Heart right ventricle (tissue), 16 donors: ENCODE measurements at regions not wholly inside any gene's neighbourhood (a gene's known extent, or its start where the extent isn't known, plus 50 kb on each side); places are given as distances from the start of the nearest gene placed in this dataset.

Experiments used
- ATAC-seq, 8 donors: fragments of 200-7000 bp; cut with Tn5 transposase; one replicate each; pipeline ENCODE4 v1.9.1; 2020; ENCODE audit warnings: mild to moderate bottlenecking in 8 of 8, moderate library complexity in 8 of 8, moderate number of reproducible peaks in 1 of 8
- DNase-seq, 2 donors: peaks; one replicate each; pipeline ENCODE4 v3.0.0-alpha.2; 2020
- H3K27ac ChIP-seq, 10 donors: fragments of 200-600 bp; sonication (generic) in 2 of 10; one replicate each; pipeline versions ENCODE4 v1.5.0 to v1.8.0; 2020 to 2022; ENCODE audit warnings: mild to moderate bottlenecking in 3 of 10
- H3K27me3 ChIP-seq, 7 donors: fragments of 200-600 bp; one replicate each; pipeline ENCODE4 v1.8.0; 2021 to 2022; ENCODE audit warnings: mild to moderate bottlenecking in 2 of 7
- H3K36me3 ChIP-seq, 9 donors: fragments of 200-600 bp; sonication (generic) in 1 of 9; one replicate each; pipeline versions ENCODE4 v1.5.0 to v1.8.0; 2020 to 2022; ENCODE audit warnings: mild to moderate bottlenecking in 2 of 9
- H3K4me1 ChIP-seq, 9 donors: fragments of 200-600 bp; sonication (generic) in 1 of 9; one replicate each; pipeline versions ENCODE4 v1.5.0 to v1.8.0; 2020 to 2022; ENCODE audit warnings: mild to moderate bottlenecking in 4 of 9
- H3K4me3 ChIP-seq, 10 donors: fragments of 200-600 bp; sonication (generic) in 2 of 10; one replicate each; pipeline versions ENCODE4 v1.5.0 to v1.8.0; 2020 to 2022; ENCODE audit warnings: mild to moderate bottlenecking in 7 of 10, moderate library complexity in 2 of 10
- H3K9me3 ChIP-seq, 11 donors: fragments of 200-600 bp in 10 of 11; sonication (generic) in 2 of 11; one replicate each; pipeline versions ENCODE4 v1.5.0 to v1.8.0; 2013 to 2022; ENCODE audit warnings: mild to moderate bottlenecking in 2 of 11, control low read depth in 1 of 11, moderate library complexity in 1 of 11
- WGBS, 2 donors: extraction: QIAGEN DNeasy Blood & Tissue Kit; methylation state at CpG; one replicate each; pipeline ENCODE4 v1.1.7; 2013; ENCODE audit warnings: inconsistent platforms in 1 of 2; 5-methylcytosine and 5-hydroxymethylcytosine counted together
- intact Hi-C, 10 donors: fragments of 100-400 bp; cut with DNase I; formaldehyde crosslinking; loops; one replicate each; pipeline versions ENCODE4 v1.11.1 to v1.14.2; 2022
- TF ChIP-seq, protein P1 (sequence below), 9 donors: fragments of 200-600 bp; sonication (generic) in 2 of 9; IDR thresholded peaks; one replicate each; pipeline versions ENCODE4 v1.5.0 to v1.8.0; 2021 to 2022; ENCODE audit warnings: antibody characterized with exemption in 9 of 9, mild to moderate bottlenecking in 5 of 9, moderate library complexity in 1 of 9
- donor health status: Arrhythmogenic right ventricular cardiomyopathy.
- donor health status: ischemic (EF 13 %, LVEDD 7.1; RV severe dilation, severe dysfunction).
- donor health status: healthy with polysubstance abuse.
- donor health status: DM: no; HTN: yes; CAD: no.
- donor health status: DM: no; HTN: no; CAD: no.
- donor health status: ischemic (EF 25% LVEDD 6.9; RV normal size, moderate dysfunction).
- donor health status: ischemic (EF 25% LVEDD 5.7; RV mildly dilated, moderate dysfunction).
- donor health status: healthy.
- donor health status: DM: yes; HTN: yes; CAD: no.
- donor health status: Ischemic cardiomyopathy.
- donor health status: ischemic (EF 35%, LVEDD 5.7; RV mildly dilated, moderate dysfunction).
- donor health status: nonischemic (EF 11% LVEDD 7.7; RV severe dilation, severe dysfunction).
- donor health status: DM: yes; HTN: yes; CAD: no.
- donor health status: PGD.
- donor health status: ischemic (EF 29% LVEDD 5.4; RV normal size, mild dysfunction).
- donor health status: nonischemic (EF 23%, LVEDD 6.1; RV moderate dilation, normal function).

DNA sequence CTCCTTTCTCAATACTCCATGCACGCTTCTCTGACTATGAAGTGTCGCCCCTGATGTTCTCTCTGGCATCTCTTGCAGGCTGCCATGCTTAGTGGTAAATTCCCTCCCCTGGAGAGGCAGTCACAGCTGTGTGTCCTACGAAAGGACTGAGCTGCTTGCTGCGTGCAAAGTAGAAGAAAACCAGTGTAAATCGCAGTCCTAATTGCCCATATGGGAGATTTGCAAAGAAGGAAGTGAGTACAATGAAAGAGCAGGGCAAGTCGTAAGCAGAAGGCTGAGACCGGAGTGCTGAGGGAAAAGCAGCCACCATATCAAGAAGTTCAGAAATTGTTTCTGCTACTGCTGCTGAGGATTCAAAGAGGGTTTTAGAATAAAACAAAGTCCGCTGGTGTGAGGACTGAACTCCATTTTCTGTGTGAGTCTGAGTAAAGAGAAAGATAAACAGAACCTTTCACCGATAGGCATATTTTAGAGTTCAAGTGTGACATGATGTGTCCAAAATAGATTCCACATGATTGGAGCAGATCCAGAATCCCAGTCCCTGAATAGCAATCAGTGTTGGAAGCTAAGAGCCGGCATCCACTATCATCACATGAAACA lies 507.8 kb upstream of the MPDZ start:
- Histone ChIP-seq H3K36me3 (no peaks in the 10 kb centered on the region), H3K4me1 (peaks cover 5 to 34% (median 26%) of the 10 kb centered on the region in 9 donors), H3K9me3 (peaks cover 0 to 3% (median 0%) of the 10 kb centered on the region in 11 donors), H3K27me3 (no peaks in the 10 kb centered on the region), H3K4me3 (peak overlapping the region in 8 of 10 donors; percentile 2 to 41 (median 26)), H3K27ac (peak overlapping the region; percentile 80 to 95 (median 87))
- intact Hi-C loops: loop anchor here in 4 of 10 donors (5.0 to 10.0 kb wide), 4 partner anchors 107 to 307 kb away; no protein-coding TSS in a partner anchor
- ATAC-seq: peak; percentile 84 to 95 (median 90)
- WGBS, 2 donors: 9 to 15% methylated on average over 10 of the region's 10 CpGs
- DNase-seq: peak in 1 of 2 donors; percentile 82
- TF ChIP-seq, protein P1, sequence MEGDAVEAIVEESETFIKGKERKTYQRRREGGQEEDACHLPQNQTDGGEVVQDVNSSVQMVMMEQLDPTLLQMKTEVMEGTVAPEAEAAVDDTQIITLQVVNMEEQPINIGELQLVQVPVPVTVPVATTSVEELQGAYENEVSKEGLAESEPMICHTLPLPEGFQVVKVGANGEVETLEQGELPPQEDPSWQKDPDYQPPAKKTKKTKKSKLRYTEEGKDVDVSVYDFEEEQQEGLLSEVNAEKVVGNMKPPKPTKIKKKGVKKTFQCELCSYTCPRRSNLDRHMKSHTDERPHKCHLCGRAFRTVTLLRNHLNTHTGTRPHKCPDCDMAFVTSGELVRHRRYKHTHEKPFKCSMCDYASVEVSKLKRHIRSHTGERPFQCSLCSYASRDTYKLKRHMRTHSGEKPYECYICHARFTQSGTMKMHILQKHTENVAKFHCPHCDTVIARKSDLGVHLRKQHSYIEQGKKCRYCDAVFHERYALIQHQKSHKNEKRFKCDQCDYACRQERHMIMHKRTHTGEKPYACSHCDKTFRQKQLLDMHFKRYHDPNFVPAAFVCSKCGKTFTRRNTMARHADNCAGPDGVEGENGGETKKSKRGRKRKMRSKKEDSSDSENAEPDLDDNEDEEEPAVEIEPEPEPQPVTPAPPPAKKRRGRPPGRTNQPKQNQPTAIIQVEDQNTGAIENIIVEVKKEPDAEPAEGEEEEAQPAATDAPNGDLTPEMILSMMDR (IDR thresholded peaks at IDR 0.05): no peak

DNA sequence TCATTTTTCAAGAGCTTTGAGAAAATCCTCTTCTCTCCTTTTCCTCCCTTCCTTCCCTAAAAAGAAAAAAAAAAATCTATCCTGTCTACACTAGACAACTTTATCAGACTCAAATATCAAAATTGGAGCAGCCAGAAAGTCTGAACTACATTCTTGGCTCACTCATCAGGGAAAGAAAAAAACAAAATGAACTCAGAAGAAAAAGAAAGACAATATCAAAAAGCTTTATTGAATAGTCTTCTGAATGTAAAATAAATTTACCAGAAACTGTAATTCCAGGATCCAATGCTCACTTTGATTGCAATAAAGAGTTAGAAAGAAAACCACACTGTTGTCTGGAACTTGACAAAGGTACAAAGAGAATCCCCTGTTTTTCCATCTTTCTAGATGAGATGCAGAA lies 507.2 kb upstream of the MPDZ start:
- ATAC-seq: no peak
- H3K4me3 ChIP-seq: peak overlapping the region in 2 of 10 donors; percentile 35 to 41
- no peaks in the 10 kb centered on the region for H3K36me3 ChIP-seq
- TF ChIP-seq, protein P1 (IDR thresholded peaks at IDR 0.05): no peak
- no peaks in the 10 kb centered on the region for H3K9me3 ChIP-seq
- DNase-seq: no peak
- intact Hi-C loops: loop anchor here in 4 of 10 donors (5.0 to 10.0 kb wide), 4 partner anchors 108 to 308 kb away; no protein-coding TSS in a partner anchor
- peaks cover 5 to 34% (median 26%) of the 10 kb centered on the region in 9 donors for H3K4me1 ChIP-seq
- peak overlapping the region; percentile 80 to 95 (median 87) for H3K27ac ChIP-seq
- no peaks in the 10 kb centered on the region for H3K27me3 ChIP-seq

DNA sequence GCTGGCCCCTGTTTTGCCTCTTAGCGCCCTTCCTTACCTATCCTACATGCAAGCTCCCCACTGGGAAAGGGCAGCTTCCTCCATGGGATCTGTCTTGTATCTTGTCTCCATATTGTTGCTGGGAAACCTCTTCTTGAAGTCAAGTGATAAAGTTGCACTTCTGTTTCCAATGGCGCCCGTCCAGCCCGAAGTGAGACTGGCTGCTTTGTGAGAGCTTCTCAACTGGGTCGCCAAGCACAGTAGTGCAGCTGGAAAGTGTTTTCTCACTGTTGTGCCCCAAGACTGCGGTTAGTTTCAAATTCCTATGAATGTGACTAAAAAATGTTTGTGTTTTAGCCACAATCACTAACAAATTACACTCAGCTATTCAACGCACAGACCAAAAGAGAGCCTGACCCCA lies 506.6 kb upstream of the MPDZ start:
- DNase-seq (peak; percentile 50 to 65), ATAC-seq (peak in 6 of 8 donors; percentile 23 to 58 (median 41))
- no peaks in the 10 kb centered on the region for H3K36me3 ChIP-seq
- intact Hi-C loops: loop anchor here in 4 of 10 donors (5.0 to 10.0 kb wide), 4 partner anchors 109 to 309 kb away; no protein-coding TSS in a partner anchor
- no peaks in the 10 kb centered on the region for H3K9me3 ChIP-seq
- H3K27ac ChIP-seq: peak overlapping the region; percentile 80 to 95 (median 87)
- TF ChIP-seq, protein P1 (IDR thresholded peaks at IDR 0.05): no peak
- peaks cover 5 to 34% (median 26%) of the 10 kb centered on the region in 9 donors for H3K4me1 ChIP-seq
- H3K27me3 ChIP-seq: no peaks in the 10 kb centered on the region
- WGBS, 2 donors: 61 to 63% methylated on average over 7 of the region's 7 CpGs
- H3K4me3 ChIP-seq: no peak overlapping the region

DNA sequence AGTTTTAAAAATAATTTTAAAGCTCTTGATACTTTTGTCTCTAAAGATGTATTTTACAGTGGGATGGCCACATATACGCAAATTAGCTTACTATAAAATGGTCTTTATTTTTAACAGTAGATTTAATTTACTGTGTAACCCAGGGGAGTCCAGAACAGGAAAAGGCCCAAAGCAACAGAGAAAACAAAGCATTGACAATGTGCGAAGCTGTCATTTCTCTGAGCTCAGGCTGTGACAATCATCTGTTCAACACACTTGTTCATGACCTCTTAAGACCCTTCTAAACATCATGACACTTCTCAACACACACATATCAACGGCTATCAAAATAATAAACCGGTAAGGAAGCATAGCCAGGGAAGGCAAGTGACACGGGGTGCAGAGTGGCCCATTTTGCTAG lies 499.6 kb upstream of the MPDZ start:
- peaks cover 0 to 16% (median 5%) of the 10 kb centered on the region in 9 donors for H3K4me1 ChIP-seq
- no peak overlapping the region for H3K27ac ChIP-seq
- H3K9me3 ChIP-seq: no peaks in the 10 kb centered on the region
- DNase-seq (no peak), ATAC-seq (no peak)
- 46 to 58% methylated on average over 5 of the region's 5 CpGs for WGBS, 2 donors
- H3K36me3 ChIP-seq: no peaks in the 10 kb centered on the region
- H3K4me3 ChIP-seq: no peak overlapping the region
- no peaks in the 10 kb centered on the region for H3K27me3 ChIP-seq
- intact Hi-C loops: loop anchor here in 2 of 10 donors (10.0 kb wide), 2 partner anchors 64 to 546 kb away; no protein-coding TSS in a partner anchor
- TF ChIP-seq, protein P1 (IDR thresholded peaks at IDR 0.05): no peak
